Cerebellar cortex (tissue), 1 donor: ENCODE measurements at regions not wholly inside any gene's neighbourhood (a gene's known extent, or its start where the extent isn't known, plus 50 kb on each side); places are given as distances from the start of the nearest gene placed in this dataset.
"Not testable (repeated sequence)": the region's sequence is repeated elsewhere in the genome, so short reads cannot be mapped to it uniquely, and the experiment has no call there.

ENCODE experiments used
- DNase-seq: peaks from one replicate; pipeline ENCODE4 v3.0.0-alpha.2; 2015; ENCODE audit warnings: low spot score

- no peak for DNase-seq
Measured at GRCh38 chr5:98121036-98121936, 652.2 kb upstream of the RGMB start.

- peak; percentile 4 for DNase-seq
Measured at GRCh38 chr5:98128271-98128670, 645.2 kb upstream of the RGMB start.

GRCh38 chr5:98128846-98129245 is 644.6 kb upstream of the RGMB start:
- DNase-seq, result no peak

GRCh38 chr5:98130261-98131035 is 643.0 kb upstream of the RGMB start:
- no peak for DNase-seq

- no peak for DNase-seq
Measured at GRCh38 chr5:98144116-98144515, 629.3 kb upstream of the RGMB start.

- DNase-seq, result no peak
Measured at GRCh38 chr5:98144710-98145109, 628.8 kb upstream of the RGMB start.

- no peak for DNase-seq
Measured at GRCh38 chr5:98157368-98157767, 616.1 kb upstream of the RGMB start.

- no peak for DNase-seq
Measured at GRCh38 chr5:98158440-98158839, 615.0 kb upstream of the RGMB start.

GRCh38 chr5:98163796-98164493 is 609.5 kb upstream of the RGMB start:
- DNase-seq, result no peak

GRCh38 chr5:98168871-98169270 is 604.6 kb upstream of the RGMB start:
- no peak for DNase-seq

- no peak for DNase-seq
Measured at GRCh38 chr5:98170994-98171393, 602.5 kb upstream of the RGMB start.

GRCh38 chr5:98173334-98173733 is 600.1 kb upstream of the RGMB start:
- DNase-seq, result no peak

- no peak for DNase-seq
Measured at GRCh38 chr5:98175474-98175873, 598.0 kb upstream of the RGMB start.

- DNase-seq, result no peak
Measured at GRCh38 chr5:98179791-98180755, 593.4 kb upstream of the RGMB start.

GRCh38 chr5:98186128-98186527 is 587.3 kb upstream of the RGMB start:
- no peak for DNase-seq

GRCh38 chr5:98187945-98188344 is 585.5 kb upstream of the RGMB start:
- DNase-seq, result no peak

- DNase-seq, result not testable (repeated sequence)
Measured at GRCh38 chr5:98190344-98190743, 583.1 kb upstream of the RGMB start.

GRCh38 chr5:98193921-98194760 is 579.3 kb upstream of the RGMB start:
- no peak for DNase-seq

GRCh38 chr5:98200726-98201541 is 572.5 kb upstream of the RGMB start:
- DNase-seq, result no peak

GRCh38 chr5:98204798-98205197 is 568.7 kb upstream of the RGMB start:
- peak; percentile 42 for DNase-seq
